Neural crest cell (in vitro differentiated cells): ENCODE measurements at regions not wholly inside any gene's neighbourhood (a gene's known extent, or its start where the extent isn't known, plus 50 kb on each side); places are given as distances from the start of the nearest gene placed in this dataset.

ENCODE experiments used
- DNase-seq: peaks from one replicate; pipeline ENCODE4 v3.0.0; 2021; ENCODE audit warnings: low read depth, mixed read lengths, low spot score
- H3K27ac Mint-ChIP-seq: one replicate; pipeline ENCODE4 v1.8.0; 2021; ENCODE audit warnings: mild to moderate bottlenecking, mixed read lengths; ENCODE audit not compliant: unreplicated experiment
- H3K27me3 Mint-ChIP-seq: 2 replicates; pipeline ENCODE4 v1.8.0; 2021; ENCODE audit warnings: low read depth, mild to moderate bottlenecking, mixed read lengths
- H3K36me3 Mint-ChIP-seq: 2 replicates; pipeline ENCODE4 v1.8.0; 2021; ENCODE audit warnings: low read depth, mild to moderate bottlenecking, mixed read lengths
- H3K4me1 Mint-ChIP-seq: 2 replicates; pipeline ENCODE4 v1.8.0; 2021; ENCODE audit warnings: mixed read lengths
- H3K4me3 Mint-ChIP-seq: one replicate; pipeline ENCODE4 v1.8.0; 2021; ENCODE audit warnings: mild to moderate bottlenecking, mixed read lengths
- H3K9me3 Mint-ChIP-seq: 2 replicates; pipeline ENCODE4 v1.8.0; 2021; ENCODE audit warnings: mixed read lengths
- CTCF ChIP-seq: fragments of 200-600 bp; sonication (generic); conservative IDR thresholded peaks from 2 replicates; pipeline ENCODE4 v1.5.0; 2021; ENCODE audit warnings: antibody characterized with exemption, mild to moderate bottlenecking

GRCh38 chr5:103455796-103456195 lies 106.8 kb downstream of the NUDT12 start:
- no peak for DNase-seq
- no peak overlapping the region for H3K4me3 Mint-ChIP-seq
- H3K27ac Mint-ChIP-seq, result no peak overlapping the region
- H3K9me3 Mint-ChIP-seq, result peaks cover 7% of the 10 kb centered on the region
- H3K4me1 Mint-ChIP-seq, result peaks cover 24% of the 10 kb centered on the region
- no peak for TF ChIP-seq CTCF
- H3K36me3 Mint-ChIP-seq, result no peaks in the 10 kb centered on the region
- H3K27me3 Mint-ChIP-seq, result no peaks in the 10 kb centered on the region

GRCh38 chr5:103454770-103455169 lies 107.8 kb downstream of the NUDT12 start:
- H3K36me3 Mint-ChIP-seq, result no peaks in the 10 kb centered on the region
- H3K27me3 Mint-ChIP-seq, result no peaks in the 10 kb centered on the region
- H3K27ac Mint-ChIP-seq, result no peak overlapping the region
- DNase-seq, result no peak
- H3K4me3 Mint-ChIP-seq, result no peak overlapping the region
- no peak for TF ChIP-seq CTCF
- peaks cover 29% of the 10 kb centered on the region for H3K4me1 Mint-ChIP-seq
- H3K9me3 Mint-ChIP-seq, result peaks cover 5% of the 10 kb centered on the region

GRCh38 chr5:103452666-103453065 lies 109.9 kb downstream of the NUDT12 start:
- H3K27me3 Mint-ChIP-seq, result no peaks in the 10 kb centered on the region
- no peak for TF ChIP-seq CTCF
- H3K9me3 Mint-ChIP-seq, result peaks cover 5% of the 10 kb centered on the region
- H3K27ac Mint-ChIP-seq, result no peak overlapping the region
- no peaks in the 10 kb centered on the region for H3K36me3 Mint-ChIP-seq
- DNase-seq, result no peak
- H3K4me1 Mint-ChIP-seq, result peaks cover 29% of the 10 kb centered on the region
- no peak overlapping the region for H3K4me3 Mint-ChIP-seq

GRCh38 chr5:103452089-103452488 lies 110.5 kb downstream of the NUDT12 start:
- Mint-ChIP-seq H3K9me3 (peaks cover 5% of the 10 kb centered on the region), H3K4me1 (peaks cover 29% of the 10 kb centered on the region), H3K27me3 (no peaks in the 10 kb centered on the region), H3K4me3 (no peak overlapping the region), H3K27ac (peak overlapping the region; percentile 22), H3K36me3 (no peaks in the 10 kb centered on the region)
- DNase-seq, result no peak
- no peak for TF ChIP-seq CTCF

- Mint-ChIP-seq H3K36me3 (no peaks in the 10 kb centered on the region), H3K4me1 (peaks cover 37% of the 10 kb centered on the region), H3K4me3 (no peak overlapping the region), H3K27me3 (no peaks in the 10 kb centered on the region), H3K27ac (peak overlapping the region; percentile 62), H3K9me3 (peaks cover under 1% of the 10 kb centered on the region)
- no peak for DNase-seq
- no peak for TF ChIP-seq CTCF
These were observed 111.3 kb downstream of the NUDT12 start for GRCh38 chr5:103451261-103451660.
